Gastrocnemius medialis (tissue), 4 donors: ENCODE measurements at regions not wholly inside any gene's neighbourhood (a gene's known extent, or its start where the extent isn't known, plus 50 kb on each side); places are given as distances from the start of the nearest gene placed in this dataset.

ENCODE experiments used
- CTCF ChIP-seq, 5 experiments: fragments of 450-650 bp in 3 of 5; fragments of 200-600 bp in 2 of 5; sonication (generic) in 2 of 5; IDR thresholded peaks in 4 of 5; conservative IDR thresholded peaks in 1 of 5; 1 replicate in 4 of 5; 2 replicates in 1 of 5; pipeline ENCODE4 v1.5.1; 2016 to 2019; ENCODE audit warnings: antibody characterized with exemption in 5 of 5, mild to moderate bottlenecking in 3 of 5, moderate library complexity in 3 of 5
- POLR2A ChIP-seq, 2 donors: fragments of 450-650 bp; IDR thresholded peaks; one replicate each; pipeline ENCODE4 v1.6.1; 2017; ENCODE audit warnings: antibody characterized with exemption in 2 of 2, mild to moderate bottlenecking in 2 of 2, moderate library complexity in 2 of 2

GRCh38 chr18:65255417-65255816, 495.4 kb upstream of the CDH7 start:
- TF ChIP-seq CTCF (IDR thresholded peaks at IDR 0.05 in 4 of 5, conservative IDR thresholded peaks at IDR 0.05 in 1 of 5) (no peak), POLR2A (IDR thresholded peaks at IDR 0.05) (no peak)
